H1 (cell line): ENCODE measurements at regions not wholly inside any gene's neighbourhood (a gene's known extent, or its start where the extent isn't known, plus 50 kb on each side); places are given as distances from the start of the nearest gene placed in this dataset.

Experiments
- CHD7 ChIP-seq: fragments of 300-600 bp; sonication (generic); IDR thresholded peaks from 2 replicates; pipeline ENCODE4 v1.7.1; 2012; ENCODE audit warnings: low read length, moderate library complexity, mild to moderate bottlenecking, inconsistent platforms; ENCODE audit not compliant: insufficient replicate concordance

- TF ChIP-seq CHD7 = no peak
Measured at GRCh38 chr13:71977028-71977427, 110.0 kb upstream of the DACH1 start (continued).
